Tibial nerve (tissue), 4 donors: ENCODE measurements at regions not wholly inside any gene's neighbourhood (a gene's known extent, or its start where the extent isn't known, plus 50 kb on each side); places are given as distances from the start of the nearest gene placed in this dataset.

Experiments
- DNase-seq, 2 donors: peaks; one replicate each; pipeline ENCODE4 v3.0.0-alpha.2; 2019; ENCODE audit warnings: low spot score in 2 of 2
- H3K27ac ChIP-seq, 4 donors: fragments of 200-600 bp; sonication (generic) in 3 of 4; one replicate each; pipeline ENCODE4 v1.5.1; 2017 to 2019; ENCODE audit warnings: mild to moderate bottlenecking in 1 of 4
- H3K27me3 ChIP-seq, 2 donors: fragments of 200-600 bp; sonication (generic) in 1 of 2; one replicate each; pipeline versions ENCODE4 v1.5.1 to v1.6.0; 2017 to 2019
- H3K36me3 ChIP-seq, 3 donors: fragments of 200-600 bp; sonication (generic); one replicate each; pipeline ENCODE4 v1.5.1; 2018 to 2019
- H3K4me1 ChIP-seq, 4 donors: fragments of 200-600 bp; sonication (generic) in 3 of 4; one replicate each; pipeline ENCODE4 v1.5.1; 2017 to 2019
- H3K4me3 ChIP-seq, 4 donors: fragments of 200-600 bp; sonication (generic) in 3 of 4; one replicate each; pipeline ENCODE4 v1.5.1; 2017 to 2019; ENCODE audit warnings: mild to moderate bottlenecking in 1 of 4, moderate library complexity in 1 of 4
- H3K9me3 ChIP-seq, 4 donors: fragments of 200-600 bp; sonication (generic) in 3 of 4; one replicate each; pipeline ENCODE4 v1.5.1; 2017 to 2019
- CTCF ChIP-seq, 5 experiments: fragments of 200-600 bp in 3 of 5; fragments of 450-650 bp in 2 of 5; sonication (generic) in 3 of 5; IDR thresholded peaks; one replicate each; pipeline ENCODE4 v1.5.1; 2016 to 2019; ENCODE audit warnings: antibody characterized with exemption in 5 of 5, mild to moderate bottlenecking in 3 of 5, moderate library complexity in 2 of 5
- EP300 ChIP-seq, 2 donors: sonication (generic); formaldehyde crosslinking; IDR thresholded peaks; one replicate each; pipeline ENCODE4 v1.6.1; 2017; ENCODE audit warnings: antibody characterized with exemption in 2 of 2, mild to moderate bottlenecking in 1 of 2
- POLR2A ChIP-seq, 2 donors: fragments of 450-650 bp; IDR thresholded peaks; one replicate each; pipeline ENCODE4 v1.6.1; 2017; ENCODE audit warnings: antibody characterized with exemption in 2 of 2, mild to moderate bottlenecking in 2 of 2, moderate library complexity in 2 of 2
- WGBS, 2 donors: methylation state at CpG; one replicate each; pipeline ENCODE4 v1.1.5; 2018; 5-methylcytosine and 5-hydroxymethylcytosine counted together

DNA sequence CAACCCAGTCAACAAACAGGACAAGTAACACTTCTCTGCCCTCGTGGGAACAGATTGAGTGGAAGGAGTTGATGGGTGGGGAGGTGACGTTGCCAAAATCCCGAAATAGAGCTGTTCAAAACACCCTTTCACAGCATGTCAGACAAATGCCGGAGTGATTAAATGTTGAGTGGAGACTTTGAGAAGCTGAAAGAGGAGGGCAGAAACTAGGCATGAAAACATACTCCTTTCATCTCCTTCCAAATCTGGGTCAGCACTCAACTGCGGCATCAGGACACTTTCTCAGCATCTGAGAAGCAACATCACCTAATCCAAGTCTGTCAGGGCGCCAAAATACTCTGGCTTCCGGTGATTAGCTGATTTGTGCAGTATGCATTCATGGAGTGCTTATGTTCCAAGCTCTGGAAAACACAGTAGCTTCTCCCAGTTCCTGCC is 51.5 kb upstream of the MRI1 start:
- H3K27me3 ChIP-seq: no peaks in the 10 kb centered on the region
- TF ChIP-seq EP300 (IDR thresholded peaks at IDR 0.05) (no peak), POLR2A (IDR thresholded peaks at IDR 0.05) (no peak), CTCF (IDR thresholded peaks at IDR 0.05) (no peak)
- H3K27ac ChIP-seq: no peak overlapping the region
- 51% methylated on average over 7 of the region's 7 CpGs for WGBS, 2 donors
- H3K9me3 ChIP-seq: peaks cover 0 to 11% (median 0%) of the 10 kb centered on the region in 4 donors
- H3K36me3 ChIP-seq: no peaks in the 10 kb centered on the region
- DNase-seq: no peak
- H3K4me1 ChIP-seq: peaks cover 0 to 3% (median 0%) of the 10 kb centered on the region in 4 donors
- H3K4me3 ChIP-seq: no peak overlapping the region

GRCh38 chr19:13707915-13708314 is 56.4 kb upstream of the MRI1 start:
- WGBS, 2 donors: 28 to 31% methylated on average over 4 of the region's 4 CpGs
- H3K27ac ChIP-seq: no peak overlapping the region
- no peak for DNase-seq

DNA sequence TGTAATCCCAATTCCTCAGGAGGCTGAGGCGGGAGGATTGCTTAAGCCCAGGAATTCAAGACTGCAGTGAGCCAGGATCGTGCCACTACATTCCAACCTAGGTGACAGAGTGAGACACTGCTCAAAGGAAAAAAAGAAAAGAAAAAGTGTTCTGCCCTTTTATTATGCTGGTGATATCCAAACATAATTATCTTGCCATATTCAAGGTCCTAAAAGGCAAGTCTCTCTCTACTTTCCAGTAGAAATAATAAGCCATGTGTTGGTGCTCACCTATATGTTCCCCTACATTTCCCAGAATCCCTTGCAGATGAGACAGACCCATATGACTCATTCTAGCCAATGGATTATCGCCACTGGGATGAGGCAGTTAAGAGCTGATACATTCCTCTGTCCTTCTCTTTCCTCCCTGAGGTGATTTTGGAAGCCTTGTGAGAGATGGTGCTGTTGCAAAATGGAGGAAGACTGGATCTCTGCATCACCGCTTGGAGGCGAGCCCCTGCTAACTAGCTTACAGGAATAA is 58.3 kb upstream of the MRI1 start:
- Histone ChIP-seq H3K27ac (no peak overlapping the region), H3K4me1 (peaks cover 0 to 3% (median 0%) of the 10 kb centered on the region in 4 donors), H3K9me3 (peaks cover 0 to 25% (median 0%) of the 10 kb centered on the region in 4 donors), H3K36me3 (no peaks in the 10 kb centered on the region), H3K27me3 (peaks cover 0 to 12% of the 10 kb centered on the region in 2 donors), H3K4me3 (no peak overlapping the region)
- no peak for TF ChIP-seq CTCF (IDR thresholded peaks at IDR 0.05)
- no peak for TF ChIP-seq EP300 (IDR thresholded peaks at IDR 0.05)
- TF ChIP-seq POLR2A (IDR thresholded peaks at IDR 0.05): no peak
- DNase-seq: no peak
- whole genome bisulfite sequencing, 2 donors: 91 to 94% methylated on average over 5 of the region's 5 CpGs

More at GRCh38 chr19:13707915-13708314, 56.4 kb upstream of the MRI1 start:
- Histone ChIP-seq H3K9me3 (peaks cover 0 to 18% (median 0%) of the 10 kb centered on the region in 4 donors), H3K36me3 (no peaks in the 10 kb centered on the region), H3K4me1 (peaks cover 0 to 3% (median 0%) of the 10 kb centered on the region in 4 donors), H3K27me3 (no peaks in the 10 kb centered on the region), H3K4me3 (no peak overlapping the region)
- TF ChIP-seq EP300 (IDR thresholded peaks at IDR 0.05) (no peak), POLR2A (IDR thresholded peaks at IDR 0.05) (no peak), CTCF (IDR thresholded peaks at IDR 0.05) (no peak)

DNA sequence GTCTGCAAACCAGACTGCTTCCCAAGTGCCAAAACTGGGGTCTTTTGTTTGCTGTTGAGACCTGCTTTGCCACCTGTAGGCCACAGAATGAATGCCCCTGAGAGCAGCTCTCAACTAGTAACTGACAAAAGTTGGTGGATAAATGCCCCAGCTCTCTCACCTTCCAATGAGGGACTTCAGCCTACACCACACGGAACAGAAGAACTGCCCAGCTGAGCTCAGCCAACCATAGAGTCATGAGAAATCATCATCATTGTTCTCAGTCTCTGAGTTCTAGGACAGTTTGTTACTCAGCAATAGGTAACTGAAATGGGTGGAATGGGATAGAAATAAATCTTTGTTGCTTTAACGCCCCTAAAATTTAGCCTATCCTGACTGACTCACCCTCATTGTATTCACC is 59.1 kb upstream of the MRI1 start:
- H3K27ac ChIP-seq: no peak overlapping the region
- H3K36me3 ChIP-seq: no peaks in the 10 kb centered on the region
- WGBS, 2 donors: 88 to 90% methylated on average over 2 of the region's 2 CpGs
- H3K9me3 ChIP-seq: peaks cover 0 to 25% (median 0%) of the 10 kb centered on the region in 4 donors
- no peak overlapping the region for H3K4me3 ChIP-seq
- DNase-seq: no peak
- H3K27me3 ChIP-seq: peaks cover 0 to 13% of the 10 kb centered on the region in 2 donors
- no peak for TF ChIP-seq EP300 (IDR thresholded peaks at IDR 0.05)
- H3K4me1 ChIP-seq: peaks cover 0 to 3% (median 0%) of the 10 kb centered on the region in 4 donors

DNA sequence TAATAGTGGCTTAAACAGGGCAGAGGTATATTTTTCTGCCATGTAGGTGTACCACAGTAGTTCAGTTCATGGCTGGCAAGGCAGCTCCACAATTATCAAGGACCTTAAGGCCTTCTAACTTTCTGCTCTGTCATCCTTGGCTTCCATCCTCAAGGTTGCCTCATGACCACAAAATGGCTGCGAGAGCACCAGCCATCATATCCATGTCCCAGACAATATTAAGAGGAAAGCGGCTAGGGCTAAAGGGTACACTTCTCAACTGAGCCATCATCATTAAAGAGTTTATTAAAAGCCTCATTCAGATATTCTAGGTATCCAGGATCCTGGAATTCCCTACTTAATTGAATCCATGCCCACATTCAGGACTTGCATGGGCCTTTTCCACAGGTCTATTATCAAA is 62.7 kb upstream of the MRI1 start:
- 93 to 96% methylated on average over 2 of the region's 2 CpGs for WGBS, 2 donors
- TF ChIP-seq POLR2A (IDR thresholded peaks at IDR 0.05) (no peak), CTCF (IDR thresholded peaks at IDR 0.05) (no peak), EP300 (IDR thresholded peaks at IDR 0.05) (no peak)
- H3K27me3 ChIP-seq: peaks cover 0 to 13% of the 10 kb centered on the region in 2 donors

More for the DNA sequence above, 62.7 kb upstream of the MRI1 start:
- Histone ChIP-seq H3K27ac (no peak overlapping the region), H3K4me1 (no peaks in the 10 kb centered on the region), H3K4me3 (no peak overlapping the region), H3K9me3 (peaks cover 0 to 29% (median 0%) of the 10 kb centered on the region in 4 donors), H3K36me3 (no peaks in the 10 kb centered on the region)
- DNase-seq: no peak
